AG09319 (cell line): ENCODE measurements at regions not wholly inside any gene's neighbourhood (a gene's known extent, or its start where the extent isn't known, plus 50 kb on each side); places are given as distances from the start of the nearest gene placed in this dataset.

Source experiments
- DNase-seq: peaks from one replicate; pipeline ENCODE4 v3.0.0-alpha.2; 2010; ENCODE audit warnings: low read depth; ENCODE audit errors: extremely low read depth
- TF ChIP-seq, protein P1 (sequence below): IDR thresholded peaks from 2 replicates; pipeline ENCODE4 v1.5.1; 2011; ENCODE audit warnings: low read depth, mild to moderate bottlenecking, inconsistent platforms, low read length, moderate library complexity

DNA sequence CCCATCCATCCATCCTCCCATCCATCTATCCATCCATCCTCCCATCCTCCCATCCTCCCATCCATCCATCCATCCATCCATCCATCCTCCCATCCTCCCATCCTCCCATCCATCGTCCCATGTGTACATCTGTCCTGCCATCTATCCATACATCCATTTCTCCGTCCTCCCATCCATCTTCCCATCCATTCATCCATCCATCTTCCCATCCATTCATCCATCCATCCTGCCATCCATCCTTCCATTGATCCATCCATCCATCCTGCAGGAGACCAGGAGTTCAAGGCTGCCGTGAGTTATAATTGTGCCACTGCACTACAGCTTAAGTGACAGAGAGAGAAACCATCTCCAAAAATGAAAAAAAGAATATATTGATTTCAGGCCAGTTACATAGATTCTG lies 356.5 kb downstream of the CDH26 start:
- TF ChIP-seq, protein P1, sequence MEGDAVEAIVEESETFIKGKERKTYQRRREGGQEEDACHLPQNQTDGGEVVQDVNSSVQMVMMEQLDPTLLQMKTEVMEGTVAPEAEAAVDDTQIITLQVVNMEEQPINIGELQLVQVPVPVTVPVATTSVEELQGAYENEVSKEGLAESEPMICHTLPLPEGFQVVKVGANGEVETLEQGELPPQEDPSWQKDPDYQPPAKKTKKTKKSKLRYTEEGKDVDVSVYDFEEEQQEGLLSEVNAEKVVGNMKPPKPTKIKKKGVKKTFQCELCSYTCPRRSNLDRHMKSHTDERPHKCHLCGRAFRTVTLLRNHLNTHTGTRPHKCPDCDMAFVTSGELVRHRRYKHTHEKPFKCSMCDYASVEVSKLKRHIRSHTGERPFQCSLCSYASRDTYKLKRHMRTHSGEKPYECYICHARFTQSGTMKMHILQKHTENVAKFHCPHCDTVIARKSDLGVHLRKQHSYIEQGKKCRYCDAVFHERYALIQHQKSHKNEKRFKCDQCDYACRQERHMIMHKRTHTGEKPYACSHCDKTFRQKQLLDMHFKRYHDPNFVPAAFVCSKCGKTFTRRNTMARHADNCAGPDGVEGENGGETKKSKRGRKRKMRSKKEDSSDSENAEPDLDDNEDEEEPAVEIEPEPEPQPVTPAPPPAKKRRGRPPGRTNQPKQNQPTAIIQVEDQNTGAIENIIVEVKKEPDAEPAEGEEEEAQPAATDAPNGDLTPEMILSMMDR, result no peak
- DNase-seq, result no peak

DNA sequence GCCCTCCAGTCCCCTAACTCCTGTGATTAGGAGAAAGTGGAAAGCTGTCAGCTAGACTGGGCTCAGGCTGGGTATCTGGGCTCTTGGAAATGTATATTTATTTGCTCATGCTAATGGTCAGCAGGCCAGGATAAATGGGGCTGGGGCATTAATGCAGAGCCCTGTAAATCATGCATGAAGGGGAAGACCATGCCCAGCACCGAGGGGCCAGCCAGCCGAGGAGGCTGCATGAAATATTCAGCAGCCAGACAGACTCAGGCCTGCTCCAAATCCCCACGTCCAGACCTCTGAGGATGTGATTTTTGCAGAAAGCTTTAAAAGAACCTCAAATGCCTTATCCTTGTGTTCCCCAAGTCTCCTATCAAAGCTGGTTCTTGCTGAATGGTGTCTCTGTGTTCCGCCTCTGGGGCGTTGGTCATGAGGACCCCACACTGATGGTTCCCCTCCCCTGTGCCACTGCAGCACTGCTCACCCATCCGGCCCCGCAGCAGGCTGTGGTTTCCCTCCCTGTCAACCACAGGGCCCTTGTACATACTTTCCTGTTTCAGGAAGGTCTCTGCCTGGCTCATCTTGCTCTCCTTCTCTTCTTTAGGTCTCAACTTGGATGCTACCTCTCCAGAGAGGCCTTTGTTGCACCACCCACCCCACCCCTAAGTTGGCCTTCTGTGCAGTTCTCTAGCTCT lies 358.4 kb downstream of the CDH26 start:
- no peak for DNase-seq
- TF ChIP-seq, protein P1, result no peak

DNA sequence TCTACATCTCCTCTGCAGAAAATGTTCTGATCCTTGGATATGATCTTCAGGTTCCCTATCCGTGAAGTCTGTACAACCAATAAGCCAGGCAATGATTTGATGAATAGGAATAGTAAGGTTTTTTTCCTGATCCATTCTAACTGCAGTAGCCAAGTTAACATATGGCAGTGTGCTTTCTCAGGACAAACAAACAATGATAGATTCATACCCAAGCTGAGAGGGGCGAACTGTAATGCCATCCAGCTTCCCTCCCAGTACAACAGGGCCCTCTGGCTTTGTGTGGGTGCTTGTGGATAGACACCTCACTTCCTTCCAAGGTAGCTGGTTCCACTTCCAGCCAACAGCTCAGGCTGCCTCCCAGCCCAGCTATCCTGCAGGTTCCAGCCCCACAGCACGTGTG lies 359.2 kb downstream of the CDH26 start:
- TF ChIP-seq, protein P1, result no peak
- DNase-seq, result no peak

DNA sequence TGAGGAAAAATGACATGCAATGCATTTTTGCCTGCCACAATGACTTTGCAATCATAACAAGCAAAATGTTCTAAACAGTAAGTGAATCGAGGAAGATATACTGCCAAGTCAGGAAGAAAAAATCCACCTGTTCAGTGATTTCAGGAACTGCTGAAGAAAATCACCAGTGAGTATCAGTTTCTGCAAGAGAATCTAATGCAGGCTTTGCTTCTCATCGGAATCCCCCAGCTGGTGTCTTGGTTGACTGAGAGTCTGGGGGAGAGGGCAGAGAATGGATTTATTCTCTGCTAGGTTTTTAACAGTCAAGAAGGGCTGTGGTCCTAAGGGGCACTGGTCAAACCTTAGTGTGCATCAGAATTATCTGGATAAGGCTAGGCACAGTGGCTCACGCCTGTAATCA lies 363.4 kb downstream of the CDH26 start:
- DNase-seq, result no peak
- TF ChIP-seq, protein P1, result no peak

DNA sequence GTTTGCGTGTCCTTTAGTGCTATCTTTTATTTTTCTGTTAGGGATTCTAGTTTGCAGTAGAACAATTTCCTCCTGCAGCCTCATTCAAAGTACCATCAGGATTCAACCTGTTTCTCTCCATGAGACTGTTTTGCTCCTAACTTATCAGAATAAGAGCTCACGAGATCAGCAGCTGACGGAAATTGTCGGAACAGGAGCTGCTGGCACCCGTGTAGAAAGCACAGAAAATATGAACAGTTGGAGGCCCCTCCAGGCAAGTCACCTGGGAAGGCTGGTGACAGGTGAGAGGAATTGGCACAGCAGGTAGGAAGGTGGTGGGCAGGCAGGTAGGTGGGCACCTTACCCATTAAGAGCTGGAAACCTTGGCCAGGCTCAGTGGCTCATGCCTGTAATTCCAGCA lies 368.6 kb downstream of the CDH26 start:
- TF ChIP-seq, protein P1, result no peak
- DNase-seq, result no peak

DNA sequence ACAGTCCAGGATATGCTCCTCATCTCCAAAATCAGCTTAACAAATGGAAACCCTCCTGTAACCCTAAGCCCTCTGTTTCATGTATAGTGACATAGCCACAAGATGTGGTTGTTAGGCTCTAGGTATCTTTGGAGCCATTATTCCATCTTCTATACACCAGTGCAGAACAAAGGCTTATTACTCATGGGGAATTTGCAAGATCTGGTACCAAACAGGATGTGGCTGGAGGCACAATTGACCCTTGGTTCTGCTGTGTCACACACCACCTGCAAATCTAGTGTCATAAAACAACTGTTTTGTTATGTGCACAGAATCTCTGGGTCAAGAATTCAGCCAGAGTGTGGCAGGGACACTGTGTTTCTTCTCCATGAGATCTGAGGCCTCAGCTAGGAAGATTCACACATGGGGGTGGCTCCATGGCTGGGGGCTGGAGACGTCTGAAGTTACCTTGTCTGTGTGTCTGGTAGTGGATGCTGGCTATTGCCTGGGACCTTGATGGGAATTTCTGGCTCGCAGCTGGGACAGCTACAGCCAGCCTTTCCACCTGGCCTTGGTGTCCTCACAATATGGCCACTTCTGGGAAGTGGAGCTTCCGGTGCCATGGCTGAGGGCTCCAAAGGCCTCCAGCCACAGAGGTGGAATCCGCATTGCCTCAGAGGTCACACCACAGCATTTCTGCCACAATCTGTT lies 369.9 kb downstream of the CDH26 start:
- TF ChIP-seq, protein P1, result no peak
- DNase-seq, result no peak

DNA sequence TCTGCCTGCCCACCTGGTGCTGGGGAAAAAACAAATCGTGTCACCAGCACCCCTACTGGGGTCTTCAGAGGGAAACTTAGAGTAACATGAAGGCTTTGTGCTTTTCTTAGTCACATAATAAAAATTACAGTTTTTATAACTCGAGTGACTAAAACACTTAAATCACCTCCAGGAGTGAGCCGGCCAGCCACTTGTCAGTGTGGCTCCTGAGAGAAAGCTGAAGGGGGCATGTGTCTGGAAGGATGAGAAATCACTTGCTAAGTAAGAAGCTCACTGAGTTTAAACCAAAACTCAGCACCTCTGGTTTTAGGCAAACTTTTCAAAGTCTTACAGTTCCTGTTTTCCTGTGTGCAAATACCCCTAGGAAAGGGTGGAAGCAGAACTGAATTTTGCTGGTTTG lies 372.2 kb downstream of the CDH26 start:
- TF ChIP-seq, protein P1, result no peak
- DNase-seq, result no peak
